RWPE2 (cell line): ENCODE measurements at regions not wholly inside any gene's neighbourhood (a gene's known extent, or its start where the extent isn't known, plus 50 kb on each side); places are given as distances from the start of the nearest gene placed in this dataset.
A peak's percentile ranks its signal among the peaks of the same experiment; 100 is the strongest.

ENCODE experiments used
- ATAC-seq: fragments of 200-7000 bp; cut with Tn5 transposase; 3 replicates; pipeline ENCODE4 v1.9.1; 2021; ENCODE audit warnings: low read depth
- DNase-seq: peaks from one replicate; pipeline ENCODE4 v3.0.0-alpha.2; 2020; ENCODE audit warnings: low spot score
- H3K27ac ChIP-seq: fragments of 450-650 bp; 2 replicates; pipeline ENCODE4 v1.5.1; 2017; ENCODE audit warnings: mild to moderate bottlenecking; ENCODE audit not compliant: poor library complexity, severe bottlenecking
- H3K27me3 ChIP-seq: fragments of 250-450 bp; sonication (Bioruptor Pico); 2 replicates; pipeline ENCODE4 v1.5.1; 2021; ENCODE audit warnings: mild to moderate bottlenecking, moderate library complexity; ENCODE audit not compliant: insufficient read depth, poor library complexity, severe bottlenecking
- H3K36me3 ChIP-seq: fragments of 250-450 bp; sonication (Bioruptor Pico); 2 replicates; pipeline ENCODE4 v1.5.1; 2020; ENCODE audit warnings: low read depth, mild to moderate bottlenecking, moderate library complexity
- H3K4me1 ChIP-seq: fragments of 250-450 bp; sonication (Bioruptor Pico); 2 replicates; pipeline ENCODE4 v1.5.1; 2021; ENCODE audit warnings: mild to moderate bottlenecking, moderate library complexity; ENCODE audit not compliant: insufficient read depth, poor library complexity, severe bottlenecking
- H3K4me3 ChIP-seq: fragments of 250-450 bp; sonication (Bioruptor Pico); 2 replicates; pipeline ENCODE4 v1.5.1; 2021; ENCODE audit warnings: mild to moderate bottlenecking, moderate library complexity; ENCODE audit not compliant: severe bottlenecking
- H3K9me3 ChIP-seq: fragments of 250-450 bp; sonication (Bioruptor Pico); 2 replicates; pipeline ENCODE4 v1.5.1; 2021; ENCODE audit warnings: mild to moderate bottlenecking, moderate library complexity; ENCODE audit not compliant: severe bottlenecking
- TF ChIP-seq, protein P1 (sequence below): fragments of 450-650 bp; IDR thresholded peaks from one replicate; pipeline ENCODE4 v1.5.1; 2017; ENCODE audit warnings: mild to moderate bottlenecking, moderate library complexity; ENCODE audit not compliant: poor library complexity, severe bottlenecking

DNA sequence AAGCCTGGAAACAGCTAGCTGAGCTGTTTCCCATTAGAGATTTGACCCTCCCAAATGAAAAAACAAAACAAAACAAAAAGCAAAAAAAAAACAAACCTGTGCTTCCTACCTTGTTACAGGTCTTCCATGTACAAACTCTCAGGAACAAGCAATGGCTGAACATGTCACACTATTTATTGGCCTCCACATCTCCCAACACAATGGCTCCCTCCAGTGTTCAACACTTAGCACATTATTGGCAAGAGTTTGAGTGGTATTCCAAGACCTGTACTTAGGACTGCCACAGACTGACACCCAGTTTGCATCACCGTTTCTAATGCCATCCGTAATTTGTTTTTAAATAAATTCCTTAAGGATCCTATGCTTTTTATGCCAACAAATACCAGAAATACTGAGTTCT lies 195.0 kb upstream of the OLFM3 start:
- DNase-seq: no peak
- peak; percentile 73 for ATAC-seq
- H3K9me3 ChIP-seq: no peaks in the 10 kb centered on the region
- H3K4me1 ChIP-seq: no peaks in the 10 kb centered on the region
- H3K4me3 ChIP-seq: no peak overlapping the region
- peaks cover 8% of the 10 kb centered on the region for H3K27me3 ChIP-seq
- H3K27ac ChIP-seq: no peak overlapping the region
- no peaks in the 10 kb centered on the region for H3K36me3 ChIP-seq
- TF ChIP-seq, protein P1, sequence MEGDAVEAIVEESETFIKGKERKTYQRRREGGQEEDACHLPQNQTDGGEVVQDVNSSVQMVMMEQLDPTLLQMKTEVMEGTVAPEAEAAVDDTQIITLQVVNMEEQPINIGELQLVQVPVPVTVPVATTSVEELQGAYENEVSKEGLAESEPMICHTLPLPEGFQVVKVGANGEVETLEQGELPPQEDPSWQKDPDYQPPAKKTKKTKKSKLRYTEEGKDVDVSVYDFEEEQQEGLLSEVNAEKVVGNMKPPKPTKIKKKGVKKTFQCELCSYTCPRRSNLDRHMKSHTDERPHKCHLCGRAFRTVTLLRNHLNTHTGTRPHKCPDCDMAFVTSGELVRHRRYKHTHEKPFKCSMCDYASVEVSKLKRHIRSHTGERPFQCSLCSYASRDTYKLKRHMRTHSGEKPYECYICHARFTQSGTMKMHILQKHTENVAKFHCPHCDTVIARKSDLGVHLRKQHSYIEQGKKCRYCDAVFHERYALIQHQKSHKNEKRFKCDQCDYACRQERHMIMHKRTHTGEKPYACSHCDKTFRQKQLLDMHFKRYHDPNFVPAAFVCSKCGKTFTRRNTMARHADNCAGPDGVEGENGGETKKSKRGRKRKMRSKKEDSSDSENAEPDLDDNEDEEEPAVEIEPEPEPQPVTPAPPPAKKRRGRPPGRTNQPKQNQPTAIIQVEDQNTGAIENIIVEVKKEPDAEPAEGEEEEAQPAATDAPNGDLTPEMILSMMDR: peak; percentile 60

DNA sequence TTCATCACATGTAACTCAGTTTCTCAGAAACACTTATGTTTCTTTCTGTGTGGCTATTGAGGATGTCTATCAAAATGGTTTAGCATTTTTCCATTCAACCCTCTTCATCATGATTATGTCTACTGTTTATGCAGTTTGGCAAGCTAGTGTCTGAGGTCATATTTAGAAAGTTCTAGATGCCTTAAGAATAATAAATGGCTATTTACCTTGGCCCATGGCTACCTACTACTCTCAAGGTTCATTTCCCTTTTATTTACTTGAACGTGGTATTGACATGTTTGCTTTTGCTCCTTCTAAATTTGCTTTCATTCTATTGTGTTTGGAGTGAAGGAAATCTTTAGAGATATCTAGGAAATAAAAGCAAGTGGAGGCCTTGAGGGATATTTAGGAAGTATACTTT lies 193.7 kb upstream of the OLFM3 start:
- Histone ChIP-seq H3K27me3 (peaks cover 5% of the 10 kb centered on the region), H3K4me1 (no peaks in the 10 kb centered on the region), H3K27ac (no peak overlapping the region), H3K4me3 (no peak overlapping the region), H3K36me3 (no peaks in the 10 kb centered on the region), H3K9me3 (no peaks in the 10 kb centered on the region)
- no peak for DNase-seq
- ATAC-seq: no peak
- TF ChIP-seq, protein P1: no peak

DNA sequence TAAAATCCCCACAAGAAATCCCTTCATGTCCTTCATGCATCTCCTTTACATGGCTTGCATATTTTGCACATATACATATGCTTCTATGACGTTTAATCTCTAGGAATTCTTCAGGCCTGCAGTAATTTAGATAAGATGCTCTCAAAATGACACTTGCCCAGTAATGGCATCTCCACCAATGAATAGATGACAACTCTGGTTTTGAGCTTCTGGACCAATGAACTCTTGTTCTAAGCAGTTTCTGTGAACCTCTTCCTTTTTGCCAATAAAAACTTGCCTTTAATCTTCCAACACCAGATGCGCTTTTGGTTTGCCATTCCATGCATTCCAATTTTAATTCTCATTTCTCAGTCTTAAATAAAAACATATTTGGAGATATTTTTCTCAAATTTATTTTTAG lies 189.8 kb upstream of the OLFM3 start:
- DNase-seq: no peak
- Histone ChIP-seq H3K4me3 (no peak overlapping the region), H3K27me3 (peaks cover 3% of the 10 kb centered on the region), H3K9me3 (no peaks in the 10 kb centered on the region), H3K36me3 (no peaks in the 10 kb centered on the region), H3K4me1 (no peaks in the 10 kb centered on the region), H3K27ac (no peak overlapping the region)
- ATAC-seq: no peak
- TF ChIP-seq, protein P1: no peak

DNA sequence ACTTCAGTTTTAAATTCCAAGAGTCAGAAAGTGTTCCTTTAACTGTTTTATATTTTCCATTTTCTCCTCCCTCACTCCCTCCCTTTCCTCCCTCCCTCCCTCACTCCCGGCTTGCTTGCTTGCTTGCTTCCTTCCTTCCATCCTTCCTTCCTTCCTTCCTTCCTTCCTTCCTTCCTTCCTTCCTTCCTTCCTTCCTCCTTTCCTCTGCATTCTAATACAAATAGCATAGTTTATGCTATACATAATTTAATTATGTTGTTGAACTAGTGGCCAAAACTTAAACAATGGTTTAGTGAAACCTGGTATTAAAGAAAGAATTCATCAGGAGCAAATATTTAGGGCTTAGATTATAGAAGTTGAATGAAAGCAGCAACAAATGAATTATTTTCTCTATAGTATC lies 188.5 kb upstream of the OLFM3 start:
- no peaks in the 10 kb centered on the region for H3K9me3 ChIP-seq
- no peak overlapping the region for H3K27ac ChIP-seq
- TF ChIP-seq, protein P1: no peak
- H3K4me3 ChIP-seq: no peak overlapping the region
- DNase-seq (no peak), ATAC-seq (no peak)
- H3K4me1 ChIP-seq: no peaks in the 10 kb centered on the region
- H3K36me3 ChIP-seq: no peaks in the 10 kb centered on the region
- H3K27me3 ChIP-seq: peaks cover 4% of the 10 kb centered on the region

DNA sequence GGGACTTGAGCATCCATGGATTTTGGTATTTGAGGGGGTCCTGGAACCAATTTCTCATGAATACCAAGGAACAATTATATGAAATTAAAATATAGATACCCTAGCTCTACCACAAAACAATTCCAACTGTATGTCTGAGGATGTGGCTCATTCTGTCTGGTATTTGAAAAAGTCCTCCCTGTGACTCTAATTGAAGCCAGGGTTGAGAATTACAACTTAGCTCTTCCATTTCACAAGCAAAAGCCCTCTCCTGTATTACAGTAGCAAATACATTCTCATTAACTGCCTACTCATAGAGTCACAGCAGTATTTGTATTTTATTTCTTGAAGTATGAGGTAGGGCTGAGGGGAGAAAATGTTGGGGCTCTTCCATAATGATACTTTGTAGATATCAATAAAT lies 187.8 kb upstream of the OLFM3 start:
- TF ChIP-seq, protein P1: no peak
- Histone ChIP-seq H3K27ac (no peak overlapping the region), H3K4me1 (no peaks in the 10 kb centered on the region), H3K27me3 (peaks cover 4% of the 10 kb centered on the region), H3K36me3 (no peaks in the 10 kb centered on the region), H3K4me3 (no peak overlapping the region), H3K9me3 (no peaks in the 10 kb centered on the region)
- ATAC-seq (no peak), DNase-seq (no peak)
